ENCODE measurements at regions not wholly inside any gene's neighbourhood (a gene's known extent, or its start where the extent isn't known, plus 50 kb on each side); places are given as distances from the start of the nearest gene placed in this dataset.

GRCh38 chr9:4382722-4383317 lies 83.0 kb upstream of the GLIS3 start:
- TF ChIP-seq ZNF138 (CRISPR knock-in tag; IDR thresholded peaks at IDR 0.05; ENCODE audit: low read depth) (no peak), DNMT1 (CRISPR knock-in tag; IDR thresholded peaks at IDR 0.05) (no peak)

Measured in HepG2 (cell line).